Ectodermal cell (in vitro differentiated cells): ENCODE measurements at regions not wholly inside any gene's neighbourhood (a gene's known extent, or its start where the extent isn't known, plus 50 kb on each side); places are given as distances from the start of the nearest gene placed in this dataset.
"Not testable (repeated sequence)": the region's sequence is repeated elsewhere in the genome, so short reads cannot be mapped to it uniquely, and the experiment has no call there.

Experiments
- H3K27ac ChIP-seq: 2 replicates; pipeline ENCODE4 v1.7.0; 2013; ENCODE audit warnings: mild to moderate bottlenecking, low read depth, low read length; ENCODE audit not compliant: insufficient read depth, poor library complexity, severe bottlenecking
- H3K27me3 ChIP-seq: 2 replicates; pipeline ENCODE4 v1.7.0; 2013; ENCODE audit warnings: mild to moderate bottlenecking, low read length; ENCODE audit not compliant: insufficient read depth, control insufficient read depth, poor library complexity, severe bottlenecking
- H3K36me3 ChIP-seq: one replicate; pipeline ENCODE4 v1.7.0; 2013; ENCODE audit warnings: low read length; ENCODE audit not compliant: control insufficient read depth, insufficient read depth
- H3K4me1 ChIP-seq: one replicate; pipeline ENCODE4 v1.7.0; 2013; ENCODE audit warnings: low read length; ENCODE audit not compliant: control insufficient read depth, insufficient read depth
- H3K4me3 ChIP-seq: 2 replicates; pipeline ENCODE4 v1.7.0; 2013; ENCODE audit warnings: low read depth, low read length, control low read depth; ENCODE audit not compliant: insufficient read depth
- H3K9me3 ChIP-seq: 2 replicates; pipeline ENCODE4 v1.7.0; 2013; ENCODE audit warnings: mild to moderate bottlenecking, low read length, moderate library complexity; ENCODE audit not compliant: control insufficient read depth
- WGBS, 2 experiments: methylation state at CpG; one replicate each; pipeline ENCODE4 v1.1.7; 2013; ENCODE audit warnings: missing lambda C conversion rate in 2 of 2; 5-methylcytosine and 5-hydroxymethylcytosine counted together

DNA sequence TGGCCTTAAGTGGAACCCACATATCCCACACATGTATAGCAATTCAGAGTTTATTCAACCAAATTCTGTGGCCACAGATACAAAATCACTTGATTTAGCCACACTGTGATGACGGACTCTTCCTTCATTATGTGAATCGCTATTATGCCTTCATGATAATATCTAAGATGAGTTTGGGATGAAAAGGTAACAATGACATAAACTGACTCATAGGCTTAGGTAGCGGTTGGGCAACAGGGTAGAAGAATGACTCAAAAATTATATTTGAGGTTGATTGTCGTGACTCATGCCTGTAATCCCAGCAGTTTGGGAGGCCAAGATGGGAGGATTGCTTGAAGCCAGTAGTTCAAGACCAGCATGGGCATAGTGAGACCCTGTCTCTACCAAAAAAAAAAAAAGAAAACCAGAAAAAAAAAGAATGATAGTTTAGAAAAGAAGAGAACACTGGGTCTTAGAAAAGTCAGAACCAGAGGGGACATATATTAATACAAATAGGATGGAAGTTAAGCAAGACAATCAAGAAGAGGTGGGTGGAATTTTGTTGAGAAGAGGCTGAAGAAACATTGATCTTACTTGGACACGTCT lies 70.4 kb upstream of the USP9X start:
- H3K9me3 ChIP-seq: no peaks in the 10 kb centered on the region
- H3K4me1 ChIP-seq: peaks cover 5% of the 10 kb centered on the region
- no peak overlapping the region for H3K4me3 ChIP-seq
- no peaks in the 10 kb centered on the region for H3K27me3 ChIP-seq
- no peak overlapping the region for H3K27ac ChIP-seq
- no peaks in the 10 kb centered on the region for H3K36me3 ChIP-seq
- WGBS, 2 experiments: 96 to 99% methylated on average over 4 to 5 of the region's 5 CpGs

DNA sequence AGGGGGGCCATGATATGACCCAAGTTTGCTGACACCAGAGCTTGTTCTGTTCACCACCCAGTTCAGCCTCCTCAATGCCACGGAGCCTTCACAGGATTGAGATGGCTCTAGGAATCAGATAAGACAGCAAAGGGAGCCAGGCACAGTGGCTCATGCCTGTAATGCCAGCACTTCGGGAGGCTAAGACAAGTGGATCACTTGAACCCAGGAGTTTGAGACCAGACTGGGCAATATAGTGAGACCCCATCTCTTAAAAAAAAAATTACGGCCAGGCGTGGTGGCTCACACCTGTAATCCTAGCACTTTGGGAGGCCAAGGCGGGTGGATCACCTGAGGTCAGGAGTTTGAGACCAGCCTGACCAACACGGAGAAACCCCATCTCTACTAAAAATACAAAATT lies 67.5 kb upstream of the USP9X start:
- H3K36me3 ChIP-seq, H3K4me3 ChIP-seq, H3K4me1 ChIP-seq, H3K9me3 ChIP-seq, H3K27ac ChIP-seq, H3K27me3 ChIP-seq: not testable (repeated sequence)
- WGBS, 2 experiments: 90 to 91% methylated on average over 6 of the region's 6 CpGs

DNA sequence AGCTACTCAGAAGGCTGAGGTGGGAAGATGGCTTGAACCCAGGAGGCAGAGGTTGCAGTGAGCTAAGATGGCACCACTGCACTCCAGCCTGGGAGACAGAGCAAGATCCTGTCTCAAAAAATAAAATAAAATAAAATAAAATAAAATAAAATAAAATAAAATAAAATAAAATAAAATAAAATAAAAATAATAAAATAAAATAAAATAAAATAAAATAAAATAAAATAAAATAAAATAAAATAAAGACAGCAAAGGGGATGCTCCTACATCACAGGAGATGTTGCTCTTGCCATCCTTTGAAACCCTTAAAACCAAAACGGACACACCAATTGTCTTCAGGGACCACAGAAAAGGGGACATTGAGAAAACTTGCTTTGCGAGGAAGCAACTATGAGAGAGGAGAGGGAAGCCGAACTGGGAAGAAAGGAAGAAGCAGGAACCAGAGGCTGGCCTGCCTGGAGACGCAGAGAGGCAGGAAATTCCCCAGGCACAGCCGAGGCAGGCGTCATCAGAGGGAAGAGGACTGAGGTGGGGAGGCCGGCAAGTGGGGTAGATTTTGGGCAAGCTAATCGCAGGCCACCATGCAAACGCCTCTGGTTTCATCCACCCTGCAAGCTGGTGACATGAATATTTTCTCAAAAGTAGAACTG lies 66.7 kb upstream of the USP9X start:
- not testable (repeated sequence) for H3K36me3 ChIP-seq, H3K4me3 ChIP-seq, H3K4me1 ChIP-seq, H3K9me3 ChIP-seq, H3K27me3 ChIP-seq
- 42 to 56% methylated on average over 9 of the region's 9 CpGs for WGBS, 2 experiments
- peak overlapping the region; percentile 20 for H3K27ac ChIP-seq

DNA sequence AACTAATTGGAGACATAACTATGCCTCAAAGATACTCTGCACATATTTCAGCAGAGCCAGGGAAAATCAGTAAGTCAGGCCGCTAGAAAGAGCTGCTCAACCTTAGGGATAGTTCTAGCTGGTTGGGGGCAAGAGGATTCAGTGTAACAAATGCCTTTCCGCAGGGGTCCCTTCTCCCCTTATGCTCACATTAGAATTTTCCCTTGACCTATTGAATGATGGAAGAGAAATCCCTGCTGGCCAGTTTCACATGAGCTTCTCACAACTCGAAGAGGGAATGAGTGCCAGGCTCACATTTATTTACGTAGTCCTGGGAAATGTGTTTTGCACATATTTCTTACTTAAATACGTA lies 66.2 kb upstream of the USP9X start:
- WGBS, 2 experiments: 12 to 57% methylated on average over 1 to 3 of the region's 5 CpGs
- no peaks in the 10 kb centered on the region for H3K27me3 ChIP-seq
- no peaks in the 10 kb centered on the region for H3K9me3 ChIP-seq
- no peaks in the 10 kb centered on the region for H3K4me1 ChIP-seq
- H3K36me3 ChIP-seq: no peaks in the 10 kb centered on the region
- H3K4me3 ChIP-seq: no peak overlapping the region
- peak overlapping the region; percentile 20 for H3K27ac ChIP-seq

DNA sequence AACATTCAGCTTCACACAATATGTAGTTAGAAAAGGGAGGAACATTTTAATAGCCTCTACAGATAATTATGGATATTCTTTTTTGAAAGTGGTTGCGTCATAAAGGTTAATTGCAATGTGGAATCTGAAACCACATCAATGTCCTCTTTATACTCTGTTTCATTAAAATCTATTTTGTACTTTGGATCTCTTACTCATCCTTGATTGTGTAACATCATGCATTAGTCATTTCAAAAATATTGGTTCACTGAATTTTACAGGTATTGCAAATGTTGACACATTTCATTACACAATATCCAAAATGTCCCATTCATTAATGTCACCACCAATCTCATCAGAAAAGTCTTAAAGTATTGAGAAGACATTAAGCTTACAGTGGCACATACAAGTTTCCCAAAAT lies 62.7 kb upstream of the USP9X start:
- Histone ChIP-seq H3K4me3 (no peak overlapping the region), H3K36me3 (no peaks in the 10 kb centered on the region), H3K9me3 (no peaks in the 10 kb centered on the region), H3K4me1 (peaks cover 4% of the 10 kb centered on the region), H3K27me3 (no peaks in the 10 kb centered on the region), H3K27ac (no peak overlapping the region)
- 100% methylated on average over 1 of the region's 1 CpG; no CpG with 5 or more reads in 1 of the 2 experiments for WGBS, 2 experiments

DNA sequence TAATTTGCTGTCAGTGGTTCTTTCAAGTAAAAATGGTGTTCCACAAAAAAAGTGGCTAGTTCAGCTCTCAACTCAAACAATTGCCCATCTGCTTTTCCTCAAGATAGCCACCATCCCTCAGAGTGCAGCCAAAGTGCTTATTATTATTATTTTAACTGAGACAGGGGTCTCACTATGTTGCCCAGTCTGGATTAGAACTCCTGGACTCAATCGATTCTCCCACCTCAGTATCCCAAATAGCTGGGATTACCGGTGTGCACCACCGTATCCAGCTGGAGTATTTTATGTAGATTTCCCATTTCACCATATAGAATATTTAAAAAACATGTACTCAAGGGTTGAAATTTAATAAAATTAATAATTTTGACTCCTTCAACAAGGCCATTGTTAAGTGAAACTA lies 62.1 kb upstream of the USP9X start:
- 100% methylated on average over 2 of the region's 3 CpGs; no CpG with 5 or more reads in 1 of the 2 experiments for WGBS, 2 experiments
- Histone ChIP-seq H3K4me1 (peaks cover 4% of the 10 kb centered on the region), H3K9me3 (no peaks in the 10 kb centered on the region), H3K36me3 (no peaks in the 10 kb centered on the region), H3K27me3 (no peaks in the 10 kb centered on the region), H3K4me3 (no peak overlapping the region), H3K27ac (no peak overlapping the region)

DNA sequence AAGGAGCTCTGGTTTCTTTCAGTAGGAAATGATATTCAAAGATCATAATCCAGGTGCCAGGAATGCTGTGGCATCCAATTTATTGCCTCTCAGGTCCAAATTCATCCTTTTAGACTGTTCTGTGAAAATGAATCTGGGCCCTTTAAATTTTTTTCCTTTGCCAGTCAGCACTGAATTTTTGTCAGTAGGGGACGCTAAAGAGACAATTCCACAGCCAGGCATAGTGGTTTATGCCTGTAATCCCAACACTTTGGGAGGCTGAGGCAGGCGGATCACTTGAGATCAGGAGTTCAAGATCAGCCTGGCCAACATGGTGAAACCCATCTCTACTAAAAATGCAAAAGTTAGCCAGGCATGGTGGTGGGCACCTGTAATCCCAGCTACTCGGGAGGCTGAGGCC lies 60.9 kb upstream of the USP9X start:
- H3K4me1 ChIP-seq, H3K36me3 ChIP-seq, H3K27ac ChIP-seq, H3K27me3 ChIP-seq, H3K9me3 ChIP-seq, H3K4me3 ChIP-seq: not testable (repeated sequence)
- 72% methylated on average over 3 of the region's 3 CpGs for WGBS, 2 experiments

DNA sequence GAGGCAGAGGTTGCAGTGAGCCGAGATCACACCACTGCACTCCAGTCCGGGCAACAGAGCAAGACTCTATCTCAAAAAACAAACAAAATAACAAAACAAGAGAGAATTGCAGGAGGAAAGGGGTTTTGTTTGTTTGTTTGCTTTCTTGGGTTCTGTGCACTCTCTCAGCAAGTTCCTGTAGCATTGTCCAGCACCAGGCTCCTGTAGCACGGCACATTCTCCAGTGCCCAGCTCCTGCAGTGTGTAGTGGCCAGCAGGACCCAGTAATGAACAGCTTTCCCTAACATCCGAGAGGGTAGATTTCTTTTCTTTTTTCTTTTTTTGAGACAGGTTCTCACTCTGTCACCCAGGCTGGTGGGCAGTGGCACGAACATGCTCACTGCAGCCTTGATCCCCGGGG lies 60.5 kb upstream of the USP9X start:
- H3K4me3 ChIP-seq: no peak overlapping the region
- H3K9me3 ChIP-seq: no peaks in the 10 kb centered on the region
- H3K27me3 ChIP-seq: no peaks in the 10 kb centered on the region
- H3K27ac ChIP-seq: no peak overlapping the region
- WGBS, 2 experiments: 79 to 94% methylated on average over 4 to 5 of the region's 6 CpGs
- H3K4me1 ChIP-seq: peaks cover 4% of the 10 kb centered on the region
- no peaks in the 10 kb centered on the region for H3K36me3 ChIP-seq

DNA sequence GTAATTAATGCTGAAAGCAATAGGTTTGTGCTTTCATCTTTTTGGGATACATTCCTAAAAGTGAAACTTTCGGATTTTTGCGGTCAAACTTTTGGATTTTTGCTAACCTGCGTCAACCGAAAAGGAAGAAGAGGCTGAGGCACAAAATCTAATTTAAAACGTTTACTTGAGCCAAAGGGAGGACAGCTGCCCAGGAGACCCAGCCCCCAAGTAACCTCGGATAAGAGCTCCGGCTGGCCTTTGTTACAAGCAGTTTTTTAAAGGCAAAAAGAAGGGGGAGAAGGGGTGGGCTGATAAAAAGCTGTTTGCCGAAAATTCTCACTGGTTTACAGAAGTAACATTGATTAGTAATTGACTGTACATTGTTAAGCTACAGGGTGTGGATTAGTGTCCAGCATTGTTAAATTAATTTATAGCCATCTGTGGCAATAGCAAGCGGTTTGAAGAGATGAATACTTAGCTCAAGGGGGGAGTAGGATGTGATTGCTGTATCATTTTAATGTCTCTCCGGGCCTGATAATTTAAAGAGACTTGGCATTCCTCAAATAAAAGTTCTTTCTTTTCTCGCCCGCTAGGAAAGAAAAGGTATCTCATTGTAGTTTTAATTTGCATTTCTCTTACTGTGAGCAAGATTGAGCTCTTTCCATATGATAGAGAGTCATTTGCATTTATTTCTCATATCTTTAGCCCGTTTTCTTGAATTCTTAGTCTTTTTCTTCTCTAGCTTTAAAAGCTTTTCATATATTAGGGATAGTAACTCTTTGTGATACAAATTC lies 59.1 kb upstream of the USP9X start:
- H3K36me3 ChIP-seq: no peaks in the 10 kb centered on the region
- 2 to 4% methylated on average over 10 to 12 of the region's 13 CpGs for WGBS, 2 experiments
- H3K27me3 ChIP-seq: no peaks in the 10 kb centered on the region
- H3K27ac ChIP-seq: peak overlapping the region; percentile 74
- H3K4me1 ChIP-seq: peaks cover 4% of the 10 kb centered on the region
- no peak overlapping the region for H3K4me3 ChIP-seq
- H3K9me3 ChIP-seq: no peaks in the 10 kb centered on the region

DNA sequence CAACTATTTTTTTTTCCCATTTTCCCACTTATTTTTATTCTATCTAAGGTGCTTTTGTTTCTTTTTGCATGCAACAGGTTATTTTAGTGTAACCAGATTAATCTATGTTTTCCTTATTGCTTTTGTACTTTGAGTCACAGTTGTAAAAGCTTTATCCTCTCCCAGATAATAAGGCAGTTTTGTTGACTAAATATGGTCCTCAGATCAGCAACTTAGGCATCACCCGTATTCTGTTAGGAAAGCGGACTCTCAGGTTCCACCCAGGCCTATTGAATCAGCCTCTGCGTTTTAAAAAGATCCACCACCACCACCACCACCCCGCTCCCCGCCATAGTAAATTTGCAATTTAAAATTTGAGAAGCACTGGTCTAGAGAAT lies 58.6 kb upstream of the USP9X start:
- H3K27ac ChIP-seq: peak overlapping the region; percentile 74
- no peaks in the 10 kb centered on the region for H3K9me3 ChIP-seq
- 0 to 4% methylated on average over 2 to 3 of the region's 5 CpGs for whole genome bisulfite sequencing, 2 experiments
- H3K4me1 ChIP-seq: peaks cover 4% of the 10 kb centered on the region
- H3K4me3 ChIP-seq: no peak overlapping the region
- H3K27me3 ChIP-seq: no peaks in the 10 kb centered on the region
- H3K36me3 ChIP-seq: no peaks in the 10 kb centered on the region
